Central memory CD8-positive, alpha-beta T cell (primary cell): ENCODE measurements at regions not wholly inside any gene's neighbourhood (a gene's known extent, or its start where the extent isn't known, plus 50 kb on each side); places are given as distances from the start of the nearest gene placed in this dataset.
"Not testable (repeated sequence)": the region's sequence is repeated elsewhere in the genome, so short reads cannot be mapped to it uniquely, and the experiment has no call there.

Experiments
- ATAC-seq: fragments of 150-1000 bp; cut with Tn5 transposase; replicated peaks from 2 replicates; pipeline ENCODE4 v1.10.0; 2022; ENCODE audit warnings: mild to moderate bottlenecking, moderate FRiP score, moderate number of reproducible peaks; ENCODE audit not compliant: poor library complexity, severe bottlenecking; ENCODE audit errors: extremely low read depth
- DNase-seq, 2 donors: peaks; one replicate each; pipeline ENCODE4 v3.0.0; 2021; ENCODE audit warnings: low spot score in 2 of 2
- H3K27ac Mint-ChIP-seq: one replicate; pipeline ENCODE4 v1.8.0; 2022; ENCODE audit warnings: low read depth, mild to moderate bottlenecking, moderate library complexity, mixed read lengths
- H3K27me3 Mint-ChIP-seq: one replicate; pipeline ENCODE4 v1.8.0; 2022; ENCODE audit warnings: mixed read lengths
- H3K36me3 Mint-ChIP-seq: one replicate; pipeline ENCODE4 v1.8.0; 2022; ENCODE audit warnings: mild to moderate bottlenecking, moderate library complexity, mixed read lengths; ENCODE audit not compliant: insufficient read depth
- H3K4me1 Mint-ChIP-seq: one replicate; pipeline ENCODE4 v1.8.0; 2022; ENCODE audit warnings: mixed read lengths
- H3K4me3 Mint-ChIP-seq: one replicate; pipeline ENCODE4 v1.8.0; 2022; ENCODE audit warnings: mild to moderate bottlenecking, moderate library complexity, mixed read lengths
- H3K9me3 Mint-ChIP-seq: one replicate; pipeline ENCODE4 v1.8.0; 2022; ENCODE audit warnings: mixed read lengths

DNA sequence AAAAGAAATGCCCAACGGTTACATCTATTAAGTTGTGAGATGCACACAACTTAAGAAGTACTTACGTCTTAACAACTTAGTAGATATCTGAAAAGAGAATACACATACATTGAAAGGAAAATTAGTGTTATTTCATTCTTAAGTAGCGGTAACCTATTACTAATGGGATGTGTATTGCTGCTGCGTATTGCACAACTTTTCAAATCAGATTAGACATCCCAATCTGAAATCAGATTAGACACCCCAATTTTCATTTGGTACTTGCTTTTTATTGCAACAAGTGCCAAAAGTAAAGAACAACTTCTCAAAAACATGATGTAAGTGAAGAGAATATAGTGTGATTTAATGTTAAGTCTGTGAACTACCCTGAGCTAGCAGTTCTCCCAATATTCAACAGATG is 155.5 kb downstream of the DSC3 start:
- no peak for DNase-seq
- Mint-ChIP-seq H3K9me3 (peaks cover 4% of the 10 kb centered on the region), H3K4me1 (no peaks in the 10 kb centered on the region), H3K36me3 (no peaks in the 10 kb centered on the region), H3K27me3 (no peaks in the 10 kb centered on the region), H3K4me3 (no peak overlapping the region), H3K27ac (no peak overlapping the region)
- no peak for ATAC-seq

DNA sequence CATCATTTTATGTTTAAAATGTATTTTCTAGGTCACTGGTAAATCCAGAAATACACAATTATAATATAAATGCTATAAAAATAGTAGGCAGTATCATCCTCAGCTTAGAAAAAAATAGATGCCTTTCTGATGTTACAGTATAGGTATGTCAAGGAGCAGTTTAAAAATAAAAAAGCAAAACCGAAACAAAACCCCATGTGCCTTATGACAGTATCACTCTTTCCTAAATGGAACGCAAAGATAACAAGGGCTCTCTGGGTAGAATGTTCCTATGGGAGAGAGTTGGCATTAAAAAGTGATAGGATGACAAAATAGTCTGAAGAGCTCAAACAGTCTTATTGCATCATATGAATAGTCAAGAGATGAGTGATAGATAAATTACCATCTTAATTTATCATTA is 172.1 kb downstream of the DSC3 start:
- H3K4me3 Mint-ChIP-seq = no peak overlapping the region
- H3K27me3 Mint-ChIP-seq = no peaks in the 10 kb centered on the region
- no peaks in the 10 kb centered on the region for H3K4me1 Mint-ChIP-seq
- ATAC-seq (no peak), DNase-seq (no peak)
- H3K9me3 Mint-ChIP-seq = peaks cover 6% of the 10 kb centered on the region
- no peak overlapping the region for H3K27ac Mint-ChIP-seq
- peaks cover 1% of the 10 kb centered on the region for H3K36me3 Mint-ChIP-seq

DNA sequence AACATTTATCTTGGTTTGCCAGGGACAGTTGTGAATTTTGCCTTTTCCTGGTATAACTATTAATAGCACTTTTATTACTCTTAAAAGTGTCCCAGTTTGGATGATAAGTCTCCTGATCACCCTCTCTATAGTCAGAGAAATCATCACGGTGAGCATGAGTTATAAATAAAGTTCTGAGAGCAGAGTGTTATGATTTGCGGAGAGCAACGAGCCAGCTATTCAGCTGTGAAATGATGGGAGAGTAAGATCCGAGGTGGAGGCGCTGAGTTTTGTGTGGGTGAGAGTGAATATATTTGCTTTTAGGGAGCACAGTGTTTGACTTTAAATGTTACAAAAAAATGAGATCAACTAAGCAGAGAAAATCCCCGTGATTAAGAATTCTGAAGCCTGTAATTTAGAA is 179.6 kb downstream of the DSC3 start:
- no peaks in the 10 kb centered on the region for H3K36me3 Mint-ChIP-seq
- ATAC-seq (no peak), DNase-seq (no peak)
- no peak overlapping the region for H3K4me3 Mint-ChIP-seq
- H3K27me3 Mint-ChIP-seq = no peaks in the 10 kb centered on the region
- no peak overlapping the region for H3K27ac Mint-ChIP-seq
- peaks cover 20% of the 10 kb centered on the region for H3K9me3 Mint-ChIP-seq
- H3K4me1 Mint-ChIP-seq = no peaks in the 10 kb centered on the region

DNA sequence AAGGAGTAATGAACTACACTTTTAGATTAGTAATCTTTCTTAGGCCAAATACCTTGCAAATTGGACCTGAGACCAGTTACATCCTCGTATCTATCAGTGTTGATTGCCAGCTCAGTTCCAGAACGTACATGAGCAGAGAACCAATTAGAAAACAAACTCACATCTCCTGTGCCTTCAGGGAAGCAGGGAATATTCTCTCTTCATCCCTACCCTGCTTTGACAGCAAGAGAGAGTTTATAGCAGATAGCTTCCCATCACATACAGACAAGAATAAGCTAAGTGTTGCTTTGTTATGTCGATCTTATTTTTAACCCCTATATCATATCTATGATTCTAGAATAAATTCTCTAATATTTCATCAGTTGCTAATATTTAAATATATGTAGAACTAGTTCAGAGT is 181.8 kb downstream of the DSC3 start:
- Mint-ChIP-seq H3K4me3 (no peak overlapping the region), H3K9me3 (peaks cover 14% of the 10 kb centered on the region), H3K36me3 (no peaks in the 10 kb centered on the region), H3K27ac (no peak overlapping the region), H3K27me3 (no peaks in the 10 kb centered on the region), H3K4me1 (no peaks in the 10 kb centered on the region)
- ATAC-seq = no peak
- no peak for DNase-seq

DNA sequence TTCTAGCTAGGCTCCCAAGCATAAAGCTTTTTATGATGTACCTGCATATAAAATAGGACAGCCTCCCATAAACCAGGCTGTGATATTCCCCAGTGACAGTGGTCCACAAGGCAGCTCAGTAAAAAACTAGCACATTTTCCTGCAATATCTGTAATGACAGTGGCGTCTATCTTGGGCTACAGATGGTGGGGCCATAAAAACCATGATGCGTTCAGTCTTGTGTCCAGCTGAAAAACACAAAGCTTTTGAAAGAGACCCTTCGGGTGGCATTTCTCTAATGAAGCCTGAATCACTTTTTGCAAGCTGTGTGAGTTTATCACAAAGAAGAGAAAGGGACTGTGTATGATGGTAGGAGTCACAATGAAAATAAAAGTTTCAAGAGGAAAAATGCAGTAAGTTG is 183.5 kb downstream of the DSC3 start:
- Mint-ChIP-seq H3K4me3 (no peak overlapping the region), H3K36me3 (no peaks in the 10 kb centered on the region), H3K4me1 (no peaks in the 10 kb centered on the region), H3K9me3 (peaks cover 7% of the 10 kb centered on the region), H3K27me3 (no peaks in the 10 kb centered on the region), H3K27ac (no peak overlapping the region)
- ATAC-seq (no peak), DNase-seq (no peak)

DNA sequence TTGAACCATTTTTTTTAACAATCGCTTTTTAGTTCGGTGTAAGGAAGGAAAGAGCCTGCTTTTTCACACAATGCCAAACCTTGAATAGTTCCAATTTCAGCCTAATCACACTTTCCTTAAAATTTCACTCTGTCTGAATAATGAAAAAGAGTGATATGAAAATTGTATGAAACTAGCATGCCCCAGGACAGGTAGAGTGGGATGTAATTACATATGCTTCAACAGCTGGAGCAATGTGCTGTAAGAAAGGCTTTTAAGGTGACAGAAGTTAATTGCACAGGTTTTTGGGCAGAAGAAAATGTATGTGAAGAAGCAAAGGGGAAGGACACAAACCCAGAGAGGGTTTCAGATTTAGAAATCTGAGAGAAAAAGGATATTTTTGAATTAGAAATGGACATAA is 184.0 kb downstream of the DSC3 start:
- DNase-seq (no peak), ATAC-seq (no peak)
- H3K4me1 Mint-ChIP-seq = no peaks in the 10 kb centered on the region
- no peaks in the 10 kb centered on the region for H3K27me3 Mint-ChIP-seq
- H3K36me3 Mint-ChIP-seq = no peaks in the 10 kb centered on the region
- H3K9me3 Mint-ChIP-seq = peaks cover 11% of the 10 kb centered on the region
- H3K4me3 Mint-ChIP-seq = no peak overlapping the region
- H3K27ac Mint-ChIP-seq = no peak overlapping the region

DNA sequence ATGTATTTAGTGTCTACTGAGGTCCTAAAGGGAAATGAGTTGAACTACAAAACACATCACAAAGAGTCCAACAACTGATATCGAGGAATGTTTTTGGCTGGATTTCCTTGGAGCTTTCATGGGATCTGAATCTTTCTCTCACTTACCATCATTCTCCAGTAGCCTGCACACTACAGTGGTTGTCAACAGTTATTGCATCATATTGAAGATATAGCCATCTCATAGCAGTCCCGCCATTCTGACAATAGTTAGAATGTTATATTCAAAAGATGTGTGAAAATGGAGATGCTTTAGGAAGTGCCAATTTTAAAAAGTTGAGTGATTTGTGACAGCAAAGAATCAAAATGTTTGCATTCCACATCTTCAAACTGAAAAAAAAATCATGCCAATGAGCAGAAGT is 186.8 kb downstream of the DSC3 start:
- Mint-ChIP-seq H3K9me3 (peaks cover 11% of the 10 kb centered on the region), H3K36me3 (no peaks in the 10 kb centered on the region), H3K27me3 (no peaks in the 10 kb centered on the region), H3K4me3 (no peak overlapping the region), H3K4me1 (no peaks in the 10 kb centered on the region), H3K27ac (no peak overlapping the region)
- DNase-seq = no peak
- ATAC-seq = no peak

DNA sequence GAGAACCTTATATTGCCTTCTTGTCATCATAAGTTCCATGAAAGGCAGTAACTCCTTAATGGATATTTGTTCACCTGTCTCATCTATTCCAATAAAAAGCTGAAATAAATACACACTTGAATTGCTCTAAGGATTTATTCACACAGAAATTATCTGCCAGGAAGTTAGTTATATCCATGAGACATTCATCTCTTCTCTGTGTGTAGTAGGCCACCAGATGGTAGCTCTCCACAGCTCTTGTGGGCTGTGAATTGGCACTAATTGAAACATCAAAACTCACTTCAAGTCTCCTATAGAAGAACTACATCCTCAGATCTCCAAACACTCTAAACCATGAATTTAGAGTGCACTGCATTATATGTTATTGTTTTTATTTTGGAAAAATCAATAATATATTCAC is 189.6 kb downstream of the DSC3 start:
- no peaks in the 10 kb centered on the region for H3K36me3 Mint-ChIP-seq

DNA sequence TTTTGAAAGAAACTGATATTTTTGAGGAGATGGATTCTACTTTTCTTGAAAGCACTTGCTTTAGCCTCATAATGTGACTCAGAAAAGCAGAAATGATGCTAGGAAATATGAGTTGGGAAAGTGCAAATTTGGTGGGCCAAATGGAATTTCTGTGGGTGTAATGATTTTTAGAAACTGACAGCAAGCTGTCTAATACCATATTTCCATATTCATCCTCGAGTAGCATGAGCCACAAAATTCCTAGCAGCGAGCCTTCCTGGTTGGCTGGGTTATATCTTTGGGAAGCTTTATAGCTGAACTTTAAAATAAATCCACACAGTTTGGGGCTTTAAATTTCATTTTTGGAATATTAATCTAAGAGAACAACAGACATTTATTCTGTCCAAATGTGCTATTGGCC is 190.0 kb downstream of the DSC3 start:
- Mint-ChIP-seq H3K9me3 (peaks cover 12% of the 10 kb centered on the region), H3K27ac (no peak overlapping the region), H3K4me3 (no peak overlapping the region), H3K4me1 (no peaks in the 10 kb centered on the region), H3K36me3 (no peaks in the 10 kb centered on the region), H3K27me3 (no peaks in the 10 kb centered on the region)
- ATAC-seq (no peak), DNase-seq (no peak)

More for the DNA sequence above, 189.6 kb downstream of the DSC3 start:
- no peaks in the 10 kb centered on the region for H3K27me3 Mint-ChIP-seq
- ATAC-seq = no peak
- peaks cover 12% of the 10 kb centered on the region for H3K9me3 Mint-ChIP-seq
- H3K4me1 Mint-ChIP-seq = no peaks in the 10 kb centered on the region
- DNase-seq = no peak
- no peak overlapping the region for H3K27ac Mint-ChIP-seq
- no peak overlapping the region for H3K4me3 Mint-ChIP-seq

DNA sequence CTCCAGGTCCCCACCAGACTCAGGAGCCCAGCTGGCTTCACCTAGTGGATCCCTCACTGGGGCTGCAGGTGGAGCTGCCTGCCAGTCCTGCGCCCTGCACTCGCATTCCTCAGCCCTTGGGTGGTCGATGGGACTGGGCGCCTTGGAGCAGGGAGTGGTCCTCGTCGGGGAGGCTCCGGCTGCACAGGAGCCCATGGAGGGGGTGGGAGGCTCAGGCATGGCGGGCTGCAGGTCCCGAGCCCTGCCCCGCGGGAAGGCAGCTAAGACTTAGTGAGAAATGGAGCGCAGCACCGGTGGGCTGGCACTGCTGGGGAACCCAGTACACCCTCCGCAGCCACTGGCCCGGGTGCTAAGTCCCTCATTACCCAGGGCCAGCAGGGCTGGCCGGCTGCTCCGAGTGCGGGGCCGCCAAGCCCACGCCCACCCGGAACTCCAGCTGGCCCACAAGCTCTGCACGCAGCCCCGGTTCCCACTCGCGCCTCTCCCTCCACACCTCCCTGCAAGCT is 203.4 kb downstream of the DSC3 start:
- peaks cover 24% of the 10 kb centered on the region for H3K9me3 Mint-ChIP-seq
- H3K4me3 Mint-ChIP-seq, ATAC-seq, H3K27me3 Mint-ChIP-seq, H3K27ac Mint-ChIP-seq, H3K4me1 Mint-ChIP-seq, H3K36me3 Mint-ChIP-seq, DNase-seq: not testable (repeated sequence)

DNA sequence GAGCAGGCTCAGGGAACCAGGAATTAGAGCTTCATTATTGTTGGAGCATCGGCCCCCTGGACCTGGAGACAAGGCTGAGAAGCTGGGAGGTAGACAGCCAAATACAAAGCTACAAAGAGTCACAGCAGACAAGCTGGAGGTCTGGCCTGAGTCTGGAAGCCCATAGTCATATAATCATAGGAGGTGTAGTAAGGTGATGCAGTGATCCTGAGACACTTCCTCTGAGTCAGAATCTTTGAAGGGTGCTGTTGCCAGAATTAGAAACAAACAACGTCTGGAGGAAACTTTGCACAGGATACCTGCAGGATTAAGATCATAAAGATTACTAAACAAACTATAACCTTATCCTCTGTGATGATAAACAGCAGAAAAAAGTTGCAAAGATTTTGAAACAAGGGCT is 213.8 kb downstream of the DSC3 start:
- no peak overlapping the region for H3K4me3 Mint-ChIP-seq
- peaks cover 37% of the 10 kb centered on the region for H3K9me3 Mint-ChIP-seq
- no peak for ATAC-seq
- no peak for DNase-seq
- no peaks in the 10 kb centered on the region for H3K4me1 Mint-ChIP-seq
- H3K27me3 Mint-ChIP-seq = no peaks in the 10 kb centered on the region
- H3K36me3 Mint-ChIP-seq = no peaks in the 10 kb centered on the region
- H3K27ac Mint-ChIP-seq = no peak overlapping the region

DNA sequence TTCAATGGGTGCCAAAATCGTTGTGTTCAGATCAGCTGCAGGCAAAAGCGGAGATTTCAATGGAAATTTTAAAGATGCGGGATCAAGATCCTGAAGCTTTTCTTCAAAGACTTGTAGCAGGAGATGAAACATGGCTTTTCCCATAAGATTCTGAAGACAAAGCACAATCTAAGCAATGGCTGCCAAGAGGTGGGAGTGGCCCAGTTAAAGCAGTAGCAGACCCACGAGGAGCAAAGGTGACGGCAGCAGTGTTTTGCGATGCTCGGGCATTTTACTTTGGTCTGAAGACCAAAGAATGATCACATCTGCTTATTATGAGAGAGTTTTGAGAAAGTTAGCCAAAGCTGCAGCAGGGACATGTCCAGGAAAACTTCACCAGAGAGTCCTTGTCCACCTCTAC is 222.9 kb downstream of the DSC3 start:
- Mint-ChIP-seq H3K4me3 (no peak overlapping the region), H3K9me3 (peaks cover 34% of the 10 kb centered on the region), H3K27ac (no peak overlapping the region), H3K4me1 (no peaks in the 10 kb centered on the region), H3K27me3 (no peaks in the 10 kb centered on the region), H3K36me3 (no peaks in the 10 kb centered on the region)
- DNase-seq (no peak), ATAC-seq (no peak)

DNA sequence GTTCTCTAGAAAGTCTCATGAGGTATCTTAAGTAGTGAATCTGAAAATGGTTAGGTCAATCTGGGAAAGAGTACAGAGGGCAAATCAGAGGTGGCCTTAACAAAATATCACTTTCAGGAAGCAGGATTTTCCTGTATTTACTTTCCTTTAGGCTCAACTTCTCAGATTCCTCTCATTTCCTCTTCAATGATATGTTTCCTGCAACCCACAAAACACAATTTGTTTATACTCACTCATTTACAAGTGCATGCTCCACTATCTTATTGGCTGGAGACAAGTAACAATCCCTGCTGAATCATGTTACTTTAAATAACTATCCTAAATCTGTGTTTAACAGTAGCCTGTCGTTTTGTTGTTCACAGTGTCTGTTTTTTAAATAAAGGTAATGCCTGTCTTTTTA is 228.1 kb downstream of the DSC3 start:
- Mint-ChIP-seq H3K36me3 (no peaks in the 10 kb centered on the region), H3K4me1 (no peaks in the 10 kb centered on the region), H3K27me3 (no peaks in the 10 kb centered on the region), H3K27ac (no peak overlapping the region), H3K9me3 (peaks cover 25% of the 10 kb centered on the region), H3K4me3 (no peak overlapping the region)
- DNase-seq = no peak
- ATAC-seq = no peak

DNA sequence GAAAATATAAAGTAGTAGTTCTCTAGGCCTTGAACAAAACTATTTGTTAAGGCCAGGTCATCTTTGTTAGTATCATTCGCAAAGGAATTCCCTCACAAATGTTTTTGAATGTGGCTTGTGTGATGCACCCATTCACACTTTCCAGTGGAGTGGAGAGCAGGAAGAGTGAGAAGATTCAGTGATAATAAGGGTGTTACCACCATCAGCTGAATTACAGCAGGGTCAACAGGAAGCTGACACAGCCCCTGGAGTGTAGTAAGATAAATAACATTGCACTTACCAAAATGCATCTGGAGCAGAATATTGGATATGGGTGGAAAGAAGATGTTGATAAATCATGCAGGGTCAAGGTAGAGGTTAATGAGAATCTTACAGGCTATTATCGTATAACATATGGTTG is 231.0 kb downstream of the DSC3 start:
- Mint-ChIP-seq H3K36me3 (no peaks in the 10 kb centered on the region), H3K4me3 (no peak overlapping the region), H3K9me3 (peaks cover 10% of the 10 kb centered on the region), H3K27ac (no peak overlapping the region), H3K4me1 (no peaks in the 10 kb centered on the region), H3K27me3 (no peaks in the 10 kb centered on the region)
- ATAC-seq (no peak), DNase-seq (no peak)
